ENCODE measurements at regions not wholly inside any gene's neighbourhood (a gene's known extent, or its start where the extent isn't known, plus 50 kb on each side); places are given as distances from the start of the nearest gene placed in this dataset.

- ChIA-PET RAD21 (ENCODE audit: unreplicated experiment) (interaction anchor here (1.6 to 1.7 kb wide), 2 partner anchors 84 to 201 kb away, joined by 4 to 7 read pairs; no protein-coding TSS in a partner anchor), POLR2A (no interaction called here), CTCF (interaction anchor here (1.4 kb wide), 1 partner anchor 955 kb away, joined by 4 read pairs; no protein-coding TSS in a partner anchor), SMC1A (ENCODE audit: uncharacterized antibody, unreplicated experiment) (interaction anchor here (0.6 kb wide), 1 partner anchor 191 kb away, joined by 3 read pairs; no protein-coding TSS in a partner anchor)
- intact Hi-C loops (cut with micrococcal nuclease; ENCODE audit: unreplicated experiment), result loop anchor here (2.0 to 10.0 kb wide), 5 partner anchors 201 to 956 kb away; no protein-coding TSS in a partner anchor
- no peak overlapping the region for H3K4me3 ChIP-seq
- H3K4me2 ChIP-seq (ENCODE audit: control insufficient read depth, insufficient read depth), result no peak overlapping the region
- no peaks in the 10 kb centered on the region for H3K9me3 ChIP-seq (replicated peaks; ENCODE audit: control insufficient read depth, insufficient read depth, low read length)
- H3K4me1 ChIP-seq (ENCODE audit: control insufficient read depth, insufficient read depth, low read length), result no peaks in the 10 kb centered on the region
- no peaks in the 10 kb centered on the region for H3K27me3 ChIP-seq (replicated peaks in 1 of 2; ENCODE audit: control insufficient read depth in 2 of 2, insufficient read depth in 2 of 2, low read length in 1 of 2)
- BruUV-seq (replicated peaks), result no TSS peak
- H4K20me1 ChIP-seq (ENCODE audit: control insufficient read depth, insufficient read depth), result no peaks in the 10 kb centered on the region
- 71% methylated on average over 2 of the region's 2 CpGs for WGBS (ENCODE audit: insufficient coverage, insufficient replicate concordance, low lambda C conversion rate, missing lambda C conversion rate)
- H3K79me2 ChIP-seq (ENCODE audit: control insufficient read depth, insufficient read depth, low read length), result no peaks in the 10 kb centered on the region
- in situ Hi-C loops (cut with MboI), result no loop called here
- ATAC-seq, result no peak
- no peak overlapping the region for H3K9ac ChIP-seq (ENCODE audit: control insufficient read depth, insufficient read depth, low read length)
- no peak overlapping the region for H3K27ac ChIP-seq (ENCODE audit: control insufficient read depth, insufficient read depth)
- FAIRE-seq, result no peak
- no peak overlapping the region for H2AFZ ChIP-seq (ENCODE audit: control insufficient read depth, low read depth, low read length)
- no peak for DNase-seq (ENCODE audit: low read depth, low spot score)
- H3K36me3 ChIP-seq (ENCODE audit: control insufficient read depth in 2 of 2, insufficient read depth in 2 of 2, low read length in 1 of 2), result no peaks in the 10 kb centered on the region
- TF ChIP-seq CTCF (IDR thresholded peaks at IDR 0.05 in 2 of 3, conservative IDR thresholded peaks at IDR 0.05 in 1 of 3; ENCODE audit: control insufficient read depth in 2 of 3, extremely low read depth in 1 of 3, insufficient read depth in 1 of 3, low read depth in 3 of 3, low read length in 3 of 3) (no peak), FOS (IDR thresholded peaks at IDR 0.05; ENCODE audit: borderline replicate concordance, extremely low read depth, insufficient read length) (no peak), EP300 (IDR thresholded peaks at IDR 0.05; ENCODE audit: borderline replicate concordance in 1 of 2, control insufficient read depth in 1 of 2, low read depth in 2 of 2, low read length in 2 of 2) (no peak), WRNIP1 (IDR thresholded peaks at IDR 0.05; ENCODE audit: borderline replicate concordance, low read depth, low read length) (no peak), CREB1 (IDR thresholded peaks at IDR 0.05; ENCODE audit: low read depth) (no peak), ZBED1 (IDR thresholded peaks at IDR 0.05; ENCODE audit: borderline replicate concordance) (no peak), IRF4 (IDR thresholded peaks at IDR 0.05; ENCODE audit: low read depth, low read length) (no peak), ATF2 (IDR thresholded peaks at IDR 0.05; ENCODE audit: low read length) (no peak), ZNF592 (IDR thresholded peaks at IDR 0.05) (no peak), ZNF687 (IDR thresholded peaks at IDR 0.05) (no peak), MTA2 (IDR thresholded peaks at IDR 0.05; ENCODE audit: low read depth) (no peak), MYC (IDR thresholded peaks at IDR 0.05; ENCODE audit: insufficient read depth, insufficient read length, insufficient replicate concordance, low read length, severe bottlenecking) (no peak)
Observed at GRCh38 chr13:59475911-59476310, 687.8 kb downstream of the DIAPH3 start.
